ENCODE measurements at regions not wholly inside any gene's neighbourhood (a gene's known extent, or its start where the extent isn't known, plus 50 kb on each side); places are given as distances from the start of the nearest gene placed in this dataset.

DNA sequence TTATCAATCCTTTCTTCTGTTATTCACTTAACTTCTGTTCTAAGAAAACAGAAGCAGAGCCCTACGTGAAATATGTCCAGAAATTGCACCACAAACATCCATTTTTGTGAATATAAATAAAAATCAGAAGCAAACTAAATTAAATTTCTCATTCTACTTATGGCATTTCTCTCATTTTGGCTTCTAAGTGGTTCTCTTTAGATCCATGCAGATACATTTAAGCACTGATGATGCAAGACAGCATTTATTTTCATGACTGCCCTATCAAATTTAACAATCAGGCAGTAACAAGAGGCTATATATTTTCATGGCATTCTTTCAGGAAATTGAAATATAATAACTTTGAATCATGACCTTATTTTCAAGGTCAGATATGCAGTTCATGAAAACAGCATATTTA, 1049.6 kb downstream of the GRM8 start:
- TF ChIP-seq, protein P1, sequence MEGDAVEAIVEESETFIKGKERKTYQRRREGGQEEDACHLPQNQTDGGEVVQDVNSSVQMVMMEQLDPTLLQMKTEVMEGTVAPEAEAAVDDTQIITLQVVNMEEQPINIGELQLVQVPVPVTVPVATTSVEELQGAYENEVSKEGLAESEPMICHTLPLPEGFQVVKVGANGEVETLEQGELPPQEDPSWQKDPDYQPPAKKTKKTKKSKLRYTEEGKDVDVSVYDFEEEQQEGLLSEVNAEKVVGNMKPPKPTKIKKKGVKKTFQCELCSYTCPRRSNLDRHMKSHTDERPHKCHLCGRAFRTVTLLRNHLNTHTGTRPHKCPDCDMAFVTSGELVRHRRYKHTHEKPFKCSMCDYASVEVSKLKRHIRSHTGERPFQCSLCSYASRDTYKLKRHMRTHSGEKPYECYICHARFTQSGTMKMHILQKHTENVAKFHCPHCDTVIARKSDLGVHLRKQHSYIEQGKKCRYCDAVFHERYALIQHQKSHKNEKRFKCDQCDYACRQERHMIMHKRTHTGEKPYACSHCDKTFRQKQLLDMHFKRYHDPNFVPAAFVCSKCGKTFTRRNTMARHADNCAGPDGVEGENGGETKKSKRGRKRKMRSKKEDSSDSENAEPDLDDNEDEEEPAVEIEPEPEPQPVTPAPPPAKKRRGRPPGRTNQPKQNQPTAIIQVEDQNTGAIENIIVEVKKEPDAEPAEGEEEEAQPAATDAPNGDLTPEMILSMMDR (IDR thresholded peaks at IDR 0.05; ENCODE audit: low read length): no peak
- no peak for TF ChIP-seq EZH2 (IDR thresholded peaks at IDR 0.05; ENCODE audit: borderline replicate concordance, low read length)

Data from OCI-LY1 (cell line).